ENCODE measurements at regions not wholly inside any gene's neighbourhood (a gene's known extent, or its start where the extent isn't known, plus 50 kb on each side); places are given as distances from the start of the nearest gene placed in this dataset.

DNA sequence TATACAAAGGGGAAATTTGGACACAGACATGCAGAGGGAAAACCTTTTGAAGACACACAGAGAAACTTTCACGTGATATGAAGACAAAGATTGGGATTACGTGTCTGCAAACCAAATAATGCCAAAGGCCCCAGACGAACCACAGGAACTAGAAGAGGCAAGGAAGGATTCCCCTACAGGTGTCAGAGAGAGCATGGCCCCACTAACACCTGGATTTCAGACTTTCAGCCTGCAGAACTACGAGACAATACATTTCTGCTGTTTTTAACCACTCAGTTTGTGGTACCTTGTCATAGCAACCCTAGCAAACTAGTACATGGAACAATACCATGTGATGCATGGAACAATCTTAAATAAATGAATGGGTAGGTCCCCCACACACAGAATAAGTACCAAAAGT is 341.0 kb downstream of the HDGFL1 start:
- Mint-ChIP-seq H3K36me3 (ENCODE audit: unreplicated experiment) (peaks cover 5% of the 10 kb centered on the region), H3K4me3 (ENCODE audit: unreplicated experiment) (no peak overlapping the region), H3K27ac (ENCODE audit: unreplicated experiment) (no peak overlapping the region), H3K9me3 (ENCODE audit: unreplicated experiment) (peaks cover 3% of the 10 kb centered on the region), H3K4me1 (ENCODE audit: low read depth, unreplicated experiment) (peaks cover 3% of the 10 kb centered on the region), H3K27me3 (ENCODE audit: unreplicated experiment) (peaks cover 2% of the 10 kb centered on the region)
- DNase-seq: no peak
- TF ChIP-seq, protein P1, sequence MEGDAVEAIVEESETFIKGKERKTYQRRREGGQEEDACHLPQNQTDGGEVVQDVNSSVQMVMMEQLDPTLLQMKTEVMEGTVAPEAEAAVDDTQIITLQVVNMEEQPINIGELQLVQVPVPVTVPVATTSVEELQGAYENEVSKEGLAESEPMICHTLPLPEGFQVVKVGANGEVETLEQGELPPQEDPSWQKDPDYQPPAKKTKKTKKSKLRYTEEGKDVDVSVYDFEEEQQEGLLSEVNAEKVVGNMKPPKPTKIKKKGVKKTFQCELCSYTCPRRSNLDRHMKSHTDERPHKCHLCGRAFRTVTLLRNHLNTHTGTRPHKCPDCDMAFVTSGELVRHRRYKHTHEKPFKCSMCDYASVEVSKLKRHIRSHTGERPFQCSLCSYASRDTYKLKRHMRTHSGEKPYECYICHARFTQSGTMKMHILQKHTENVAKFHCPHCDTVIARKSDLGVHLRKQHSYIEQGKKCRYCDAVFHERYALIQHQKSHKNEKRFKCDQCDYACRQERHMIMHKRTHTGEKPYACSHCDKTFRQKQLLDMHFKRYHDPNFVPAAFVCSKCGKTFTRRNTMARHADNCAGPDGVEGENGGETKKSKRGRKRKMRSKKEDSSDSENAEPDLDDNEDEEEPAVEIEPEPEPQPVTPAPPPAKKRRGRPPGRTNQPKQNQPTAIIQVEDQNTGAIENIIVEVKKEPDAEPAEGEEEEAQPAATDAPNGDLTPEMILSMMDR (IDR thresholded peaks at IDR 0.05; ENCODE audit: partially characterized antibody, unreplicated experiment): no peak

DNA sequence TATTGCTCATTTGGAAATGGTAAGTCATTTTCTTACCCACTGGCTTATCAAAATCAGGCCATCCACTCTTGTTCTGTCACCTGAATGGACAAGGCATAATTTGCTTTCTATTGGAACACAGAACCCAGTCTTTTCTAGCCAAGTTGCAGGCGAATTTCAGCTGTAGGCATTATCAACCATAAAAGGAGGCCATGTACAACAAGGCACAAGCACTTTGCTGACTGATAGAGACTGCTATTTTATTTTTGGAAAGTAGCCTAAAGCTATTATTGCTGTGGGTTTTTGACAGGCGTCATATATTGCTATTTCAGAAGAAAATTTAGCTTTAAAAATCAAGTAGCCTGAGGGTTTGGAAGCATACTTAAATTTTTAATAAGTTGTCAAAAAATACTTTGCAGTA is 344.2 kb downstream of the HDGFL1 start:
- TF ChIP-seq, protein P1 (IDR thresholded peaks at IDR 0.05; ENCODE audit: partially characterized antibody, unreplicated experiment): no peak
- Mint-ChIP-seq H3K9me3 (ENCODE audit: unreplicated experiment) (no peaks in the 10 kb centered on the region), H3K27ac (ENCODE audit: unreplicated experiment) (no peak overlapping the region), H3K36me3 (ENCODE audit: unreplicated experiment) (no peaks in the 10 kb centered on the region), H3K27me3 (ENCODE audit: unreplicated experiment) (no peaks in the 10 kb centered on the region), H3K4me1 (ENCODE audit: low read depth, unreplicated experiment) (no peaks in the 10 kb centered on the region), H3K4me3 (ENCODE audit: unreplicated experiment) (no peak overlapping the region)
- no peak for DNase-seq

DNA sequence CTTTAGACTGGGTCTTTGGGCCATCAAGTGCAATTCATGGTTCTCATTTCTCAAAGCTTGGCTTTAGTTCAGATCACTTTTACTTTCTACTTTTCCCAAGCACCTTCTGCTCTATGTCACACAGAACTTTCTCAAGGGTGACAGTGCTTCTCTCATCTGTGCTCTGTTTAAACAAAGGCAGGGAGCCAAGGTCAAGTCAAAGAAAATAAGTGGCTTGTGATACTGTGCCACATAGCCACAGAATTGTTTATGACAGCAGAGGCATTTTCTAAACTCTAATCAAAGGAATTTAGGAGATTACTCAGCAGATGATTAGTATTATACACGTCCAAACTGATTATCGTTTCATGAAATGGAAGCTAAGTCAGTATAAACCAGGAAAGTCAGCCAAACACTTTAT is 348.0 kb downstream of the HDGFL1 start:
- Mint-ChIP-seq H3K27ac (ENCODE audit: unreplicated experiment) (no peak overlapping the region), H3K4me3 (ENCODE audit: unreplicated experiment) (no peak overlapping the region), H3K9me3 (ENCODE audit: unreplicated experiment) (no peaks in the 10 kb centered on the region), H3K4me1 (ENCODE audit: low read depth, unreplicated experiment) (no peaks in the 10 kb centered on the region), H3K36me3 (ENCODE audit: unreplicated experiment) (no peaks in the 10 kb centered on the region), H3K27me3 (ENCODE audit: unreplicated experiment) (no peaks in the 10 kb centered on the region)
- no peak for DNase-seq
- TF ChIP-seq, protein P1 (IDR thresholded peaks at IDR 0.05; ENCODE audit: partially characterized antibody, unreplicated experiment): no peak

DNA sequence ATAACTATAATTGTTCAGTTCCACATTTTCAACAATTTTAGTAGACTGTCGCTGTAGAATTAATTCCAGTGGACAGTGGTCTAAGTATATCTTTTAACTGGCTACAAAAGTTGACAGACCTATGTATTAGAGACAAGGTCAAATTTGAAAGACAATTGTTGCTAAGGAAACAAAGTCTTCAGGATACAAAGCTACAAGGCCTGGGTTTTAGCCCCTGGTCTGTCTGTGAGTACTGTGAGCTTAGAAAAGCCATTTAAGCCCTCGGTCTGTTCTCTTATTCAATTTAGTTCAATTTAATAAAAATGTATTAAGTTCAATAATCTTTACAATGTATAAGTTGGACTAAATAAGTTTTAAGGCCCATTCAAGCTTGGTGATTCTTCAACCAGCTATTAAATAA is 352.5 kb downstream of the HDGFL1 start:
- no peaks in the 10 kb centered on the region for H3K9me3 Mint-ChIP-seq (ENCODE audit: unreplicated experiment)
- peaks cover 2% of the 10 kb centered on the region for H3K27me3 Mint-ChIP-seq (ENCODE audit: unreplicated experiment)
- DNase-seq: no peak
- no peaks in the 10 kb centered on the region for H3K36me3 Mint-ChIP-seq (ENCODE audit: unreplicated experiment)
- TF ChIP-seq, protein P1 (IDR thresholded peaks at IDR 0.05; ENCODE audit: partially characterized antibody, unreplicated experiment): no peak
- no peak overlapping the region for H3K4me3 Mint-ChIP-seq (ENCODE audit: unreplicated experiment)
- peaks cover 20% of the 10 kb centered on the region for H3K4me1 Mint-ChIP-seq (ENCODE audit: low read depth, unreplicated experiment)
- no peak overlapping the region for H3K27ac Mint-ChIP-seq (ENCODE audit: unreplicated experiment)

DNA sequence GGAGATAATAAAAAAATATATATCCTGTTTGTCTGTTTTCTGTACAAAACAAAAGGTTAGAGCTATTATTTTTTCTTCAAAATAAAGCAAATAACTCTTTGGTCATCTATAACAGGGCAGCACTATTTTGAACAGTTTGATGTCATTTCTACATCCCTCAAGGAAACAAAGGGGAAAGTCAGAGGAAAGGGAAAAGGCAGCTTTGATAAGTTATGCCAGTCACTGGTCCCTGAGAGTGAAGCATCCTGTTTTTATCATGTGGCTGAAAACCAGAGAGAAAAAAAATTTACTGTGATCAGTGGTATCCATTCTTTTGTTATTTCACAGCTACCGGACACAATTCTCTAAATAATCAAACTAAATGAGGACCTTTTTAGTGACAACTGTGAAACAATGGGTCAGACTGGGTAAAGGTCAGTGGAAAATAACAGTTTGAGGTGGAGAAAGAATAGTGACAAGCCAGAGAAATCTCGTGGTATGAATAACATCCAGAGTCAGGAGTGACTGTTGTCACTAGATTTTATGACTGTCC is 356.0 kb downstream of the HDGFL1 start:
- Mint-ChIP-seq H3K9me3 (ENCODE audit: unreplicated experiment) (no peaks in the 10 kb centered on the region), H3K4me1 (ENCODE audit: low read depth, unreplicated experiment) (peaks cover 42% of the 10 kb centered on the region), H3K4me3 (ENCODE audit: unreplicated experiment) (no peak overlapping the region), H3K27ac (ENCODE audit: unreplicated experiment) (peak overlapping the region; percentile 82), H3K36me3 (ENCODE audit: unreplicated experiment) (no peaks in the 10 kb centered on the region), H3K27me3 (ENCODE audit: unreplicated experiment) (peaks cover 2% of the 10 kb centered on the region)
- TF ChIP-seq, protein P1 (IDR thresholded peaks at IDR 0.05; ENCODE audit: partially characterized antibody, unreplicated experiment): no peak
- no peak for DNase-seq
